ENCODE measurements at regions not wholly inside any gene's neighbourhood (a gene's known extent, or its start where the extent isn't known, plus 50 kb on each side); places are given as distances from the start of the nearest gene placed in this dataset.

DNA sequence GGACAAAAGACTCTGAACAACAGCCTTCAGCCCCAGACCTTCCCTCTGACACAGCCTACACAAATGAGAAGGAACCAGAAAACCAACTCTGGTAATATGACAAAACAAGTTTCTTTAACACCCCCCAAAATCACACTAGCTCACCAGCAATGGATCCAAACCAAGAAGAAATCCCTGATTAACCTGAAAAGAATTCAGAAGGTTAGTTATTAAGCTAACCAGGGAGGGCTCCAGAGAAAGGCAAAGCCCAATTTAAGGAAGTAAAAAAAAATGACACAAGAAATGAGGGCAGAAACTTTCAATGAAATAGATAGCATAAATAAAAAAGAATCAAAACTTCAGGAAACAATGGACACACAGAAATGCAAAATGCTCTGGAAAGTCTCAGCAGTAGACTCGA is 224.0 kb downstream of the TRIML1 start:
- Histone ChIP-seq H3K4me1 (ENCODE audit: control insufficient read depth in 1 of 2, low read depth in 2 of 2) (no peaks in the 10 kb centered on the region), H3K36me3 (no peaks in the 10 kb centered on the region), H3K27me3 (replicated peaks; ENCODE audit: insufficient read depth) (no peaks in the 10 kb centered on the region), H3K27ac (no peak overlapping the region), H3K4me3 (no peak overlapping the region), H3K9me3 (no peaks in the 10 kb centered on the region)
- DNase-seq (ENCODE audit: low spot score) (no peak), ATAC-seq (ENCODE audit: insufficient number of reproducible peaks, low FRiP score, low read depth) (no peak)
- TF ChIP-seq, protein P1, sequence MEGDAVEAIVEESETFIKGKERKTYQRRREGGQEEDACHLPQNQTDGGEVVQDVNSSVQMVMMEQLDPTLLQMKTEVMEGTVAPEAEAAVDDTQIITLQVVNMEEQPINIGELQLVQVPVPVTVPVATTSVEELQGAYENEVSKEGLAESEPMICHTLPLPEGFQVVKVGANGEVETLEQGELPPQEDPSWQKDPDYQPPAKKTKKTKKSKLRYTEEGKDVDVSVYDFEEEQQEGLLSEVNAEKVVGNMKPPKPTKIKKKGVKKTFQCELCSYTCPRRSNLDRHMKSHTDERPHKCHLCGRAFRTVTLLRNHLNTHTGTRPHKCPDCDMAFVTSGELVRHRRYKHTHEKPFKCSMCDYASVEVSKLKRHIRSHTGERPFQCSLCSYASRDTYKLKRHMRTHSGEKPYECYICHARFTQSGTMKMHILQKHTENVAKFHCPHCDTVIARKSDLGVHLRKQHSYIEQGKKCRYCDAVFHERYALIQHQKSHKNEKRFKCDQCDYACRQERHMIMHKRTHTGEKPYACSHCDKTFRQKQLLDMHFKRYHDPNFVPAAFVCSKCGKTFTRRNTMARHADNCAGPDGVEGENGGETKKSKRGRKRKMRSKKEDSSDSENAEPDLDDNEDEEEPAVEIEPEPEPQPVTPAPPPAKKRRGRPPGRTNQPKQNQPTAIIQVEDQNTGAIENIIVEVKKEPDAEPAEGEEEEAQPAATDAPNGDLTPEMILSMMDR (IDR thresholded peaks at IDR 0.05), result no peak

DNA sequence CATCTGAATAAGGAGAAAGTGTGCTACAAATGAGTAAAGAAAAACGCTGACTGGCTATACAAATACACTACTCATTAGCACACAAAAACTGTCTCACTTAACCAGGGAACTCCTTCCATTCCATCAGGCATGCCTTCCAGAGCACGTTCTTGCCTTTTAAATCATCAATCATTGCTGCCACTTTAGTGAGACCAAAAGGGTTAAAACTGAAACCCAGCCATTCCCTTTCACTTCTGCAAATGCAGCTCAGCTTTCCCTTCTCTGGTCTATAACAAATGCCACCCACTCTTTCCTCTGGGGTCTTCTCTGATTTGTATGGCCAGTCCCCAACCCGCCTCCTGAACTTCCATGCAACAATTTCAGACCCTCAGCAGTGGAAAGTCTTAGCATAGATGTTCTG is 231.5 kb downstream of the TRIML1 start:
- Histone ChIP-seq H3K4me1 (ENCODE audit: control insufficient read depth in 1 of 2, low read depth in 2 of 2) (peaks cover 0 to 12% of the 10 kb centered on the region in 2 donors), H3K9me3 (no peaks in the 10 kb centered on the region), H3K36me3 (no peaks in the 10 kb centered on the region), H3K4me3 (no peak overlapping the region), H3K27me3 (replicated peaks; ENCODE audit: insufficient read depth) (no peaks in the 10 kb centered on the region), H3K27ac (no peak overlapping the region)
- ATAC-seq (ENCODE audit: insufficient number of reproducible peaks, low FRiP score, low read depth), result no peak
- TF ChIP-seq, protein P1 (IDR thresholded peaks at IDR 0.05), result no peak
- DNase-seq (ENCODE audit: low spot score), result no peak

GRCh38 chr4:188372058-188372457 is 232.8 kb downstream of the TRIML1 start:
- ATAC-seq (ENCODE audit: insufficient number of reproducible peaks, low FRiP score, low read depth) (no peak), DNase-seq (ENCODE audit: low spot score) (no peak)
- Histone ChIP-seq H3K36me3 (no peaks in the 10 kb centered on the region), H3K27ac (no peak overlapping the region), H3K27me3 (replicated peaks; ENCODE audit: insufficient read depth) (no peaks in the 10 kb centered on the region), H3K4me1 (ENCODE audit: control insufficient read depth in 1 of 2, low read depth in 2 of 2) (peaks cover 0 to 12% of the 10 kb centered on the region in 2 donors), H3K4me3 (no peak overlapping the region), H3K9me3 (no peaks in the 10 kb centered on the region)
- TF ChIP-seq, protein P1 (IDR thresholded peaks at IDR 0.05), result no peak

GRCh38 chr4:188372829-188373228 is 233.6 kb downstream of the TRIML1 start:
- DNase-seq (ENCODE audit: low spot score), result no peak
- Histone ChIP-seq H3K4me3 (no peak overlapping the region), H3K27me3 (replicated peaks; ENCODE audit: insufficient read depth) (no peaks in the 10 kb centered on the region), H3K27ac (no peak overlapping the region), H3K4me1 (ENCODE audit: control insufficient read depth in 1 of 2, low read depth in 2 of 2) (peaks cover 0 to 12% of the 10 kb centered on the region in 2 donors), H3K36me3 (no peaks in the 10 kb centered on the region), H3K9me3 (no peaks in the 10 kb centered on the region)
- TF ChIP-seq, protein P1 (IDR thresholded peaks at IDR 0.05), result no peak
- peak; percentile 100 for ATAC-seq (ENCODE audit: insufficient number of reproducible peaks, low FRiP score, low read depth)

GRCh38 chr4:188374871-188375270 is 235.6 kb downstream of the TRIML1 start:
- ATAC-seq (ENCODE audit: insufficient number of reproducible peaks, low FRiP score, low read depth) (no peak), DNase-seq (ENCODE audit: low spot score) (no peak)
- no peaks in the 10 kb centered on the region for H3K36me3 ChIP-seq
- H3K4me1 ChIP-seq (ENCODE audit: control insufficient read depth in 1 of 2, low read depth in 2 of 2), result peaks cover 0 to 12% of the 10 kb centered on the region in 2 donors
- TF ChIP-seq, protein P1 (IDR thresholded peaks at IDR 0.05), result no peak
- H3K9me3 ChIP-seq, result no peaks in the 10 kb centered on the region
- H3K27ac ChIP-seq, result no peak overlapping the region
- H3K4me3 ChIP-seq, result no peak overlapping the region
- no peaks in the 10 kb centered on the region for H3K27me3 ChIP-seq (replicated peaks; ENCODE audit: insufficient read depth)
